ENCODE measurements at regions not wholly inside any gene's neighbourhood (a gene's known extent, or its start where the extent isn't known, plus 50 kb on each side); places are given as distances from the start of the nearest gene placed in this dataset.
"Not testable (repeated sequence)": the region's sequence is repeated elsewhere in the genome, so short reads cannot be mapped to it uniquely, and the experiment has no call there.

DNA sequence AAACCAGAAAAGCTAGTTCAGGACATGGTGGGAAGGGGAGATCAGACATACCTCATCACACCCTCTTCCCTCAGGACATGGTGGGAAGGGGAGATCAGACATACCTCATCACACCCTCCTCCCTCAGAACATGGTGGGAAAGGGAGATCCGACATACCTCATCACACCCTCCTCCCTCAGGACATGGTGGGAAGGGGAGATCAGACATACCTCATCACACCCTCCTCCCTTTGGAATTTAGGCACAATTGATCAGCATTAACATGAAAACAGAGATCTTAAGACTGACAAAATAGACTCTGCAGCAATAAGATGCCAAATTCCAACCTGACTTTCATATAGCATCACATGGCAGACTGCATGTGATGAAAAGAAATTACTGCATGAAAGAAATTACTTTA lies 412.7 kb upstream of the ZNF717 start:
- no peak for DNase-seq (ENCODE audit: low read depth)

DNA sequence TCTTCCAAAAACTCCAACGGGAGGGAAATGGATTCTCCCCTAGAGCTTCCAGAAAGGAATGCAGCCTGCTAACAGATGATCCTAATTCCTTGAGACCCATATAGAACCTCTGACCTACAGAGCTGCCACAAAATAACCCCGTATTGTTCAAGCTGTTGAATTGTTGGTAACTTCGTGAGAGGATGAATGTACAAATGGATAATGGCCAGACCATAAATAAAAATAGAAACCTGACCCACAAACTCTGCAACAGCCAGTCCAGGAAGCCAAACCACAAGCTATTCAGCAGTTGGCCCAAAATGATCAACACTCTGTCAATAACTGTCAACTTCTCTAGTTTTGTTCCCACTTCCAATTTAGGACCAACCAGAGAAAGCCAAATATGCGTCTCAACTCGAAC lies 414.0 kb upstream of the ZNF717 start:
- no peak for DNase-seq (ENCODE audit: low read depth)

DNA sequence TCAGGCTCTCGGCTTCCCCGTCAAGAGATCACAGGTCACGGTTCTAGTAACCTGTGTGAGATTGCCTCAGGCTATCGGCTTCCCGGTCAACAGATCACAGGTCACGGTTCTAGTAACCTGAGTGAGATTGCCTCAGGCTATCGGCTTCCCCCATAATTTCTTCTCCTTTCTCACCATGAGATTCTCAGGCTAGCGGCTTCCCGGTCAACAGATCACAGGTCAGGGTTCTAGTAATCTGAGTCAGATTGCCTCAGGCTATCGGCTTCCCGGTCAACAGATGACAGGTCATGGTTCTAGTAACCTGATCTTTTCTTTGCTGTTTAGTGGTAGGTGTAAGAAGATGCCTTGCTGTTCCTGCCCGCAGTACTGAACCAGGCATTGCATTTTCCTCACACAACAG lies 418.2 kb upstream of the ZNF717 start:
- DNase-seq (ENCODE audit: low read depth), result no peak

DNA sequence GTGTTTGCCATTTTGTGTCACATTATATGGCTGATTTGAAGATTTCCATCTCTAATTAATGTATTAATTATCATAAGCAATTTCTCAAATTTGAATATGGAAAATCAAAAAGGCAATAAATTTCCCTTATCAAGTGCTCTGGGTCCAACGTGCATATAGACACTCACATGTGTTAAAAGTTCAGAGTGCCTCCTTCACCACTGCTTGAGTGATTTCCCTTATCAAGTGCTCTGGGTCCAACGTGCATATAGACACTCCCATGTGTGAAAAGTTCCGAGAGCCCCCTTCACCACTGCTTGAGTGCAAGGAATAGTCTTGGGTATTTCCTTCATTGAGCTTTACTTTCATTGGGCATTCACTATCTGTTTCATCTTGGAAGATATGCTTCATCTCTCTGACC lies 421.0 kb upstream of the ZNF717 start:
- DNase-seq (ENCODE audit: low read depth), result no peak

DNA sequence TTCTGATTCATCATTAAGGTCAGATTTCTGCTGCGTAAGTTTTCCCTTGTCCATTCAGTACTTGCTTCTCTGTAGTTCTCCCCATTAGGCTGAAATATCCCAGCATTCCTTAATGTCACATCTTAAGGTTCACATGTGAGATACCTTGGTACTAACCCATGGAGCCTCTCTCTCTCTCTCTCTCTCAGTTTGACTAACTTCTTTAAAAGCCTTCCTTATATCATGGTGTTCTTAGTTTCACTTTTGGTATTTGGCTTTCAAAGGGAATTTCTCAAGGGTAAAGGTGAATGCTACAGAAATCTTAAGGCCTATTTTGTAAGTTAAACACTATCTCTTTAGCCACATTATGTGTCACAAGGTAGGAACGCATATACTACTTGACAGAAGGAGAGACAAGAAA lies 427.3 kb upstream of the ZNF717 start:
- no peak for DNase-seq (ENCODE audit: low read depth)

DNA sequence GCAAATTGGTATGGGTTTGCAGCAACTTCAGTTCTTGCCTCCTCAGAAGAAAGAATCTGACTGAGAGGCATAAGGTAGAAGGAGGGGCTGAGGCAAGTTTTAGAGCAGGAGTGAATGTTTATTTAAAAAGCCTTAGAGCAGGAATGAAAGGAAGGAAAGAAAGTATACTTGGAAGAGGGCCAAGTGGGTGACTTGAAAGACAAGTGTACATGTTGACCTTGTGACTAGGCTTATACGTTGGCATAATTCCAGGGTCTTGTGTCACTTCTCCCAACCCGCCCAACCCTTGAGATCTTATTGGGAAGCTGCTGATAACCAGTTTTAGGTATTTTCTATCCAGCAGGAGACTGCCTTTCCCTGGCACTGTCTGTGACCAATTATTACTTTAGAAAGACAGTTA lies 436.9 kb upstream of the ZNF717 start:
- DNase-seq (ENCODE audit: low read depth), result no peak

DNA sequence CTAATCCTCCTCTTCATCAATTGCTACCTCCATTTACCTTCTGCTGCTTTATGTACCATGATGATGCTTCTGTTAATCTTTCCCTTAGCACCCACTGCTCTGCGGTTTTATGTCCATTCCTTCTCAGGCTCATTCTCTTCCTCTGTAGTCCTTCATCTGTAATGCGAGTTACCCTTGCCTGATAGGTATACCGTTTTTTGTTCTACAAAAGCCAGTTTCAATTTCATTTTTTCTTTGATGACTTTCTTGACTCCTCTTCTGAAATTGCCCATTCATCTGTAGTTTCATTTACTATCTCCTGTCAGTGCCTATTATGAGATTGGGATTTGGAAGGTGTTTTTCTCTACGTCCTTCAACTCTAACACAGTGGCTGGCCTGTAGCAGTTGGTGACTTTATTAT lies 445.9 kb upstream of the ZNF717 start:
- no peak for DNase-seq (ENCODE audit: low read depth)

DNA sequence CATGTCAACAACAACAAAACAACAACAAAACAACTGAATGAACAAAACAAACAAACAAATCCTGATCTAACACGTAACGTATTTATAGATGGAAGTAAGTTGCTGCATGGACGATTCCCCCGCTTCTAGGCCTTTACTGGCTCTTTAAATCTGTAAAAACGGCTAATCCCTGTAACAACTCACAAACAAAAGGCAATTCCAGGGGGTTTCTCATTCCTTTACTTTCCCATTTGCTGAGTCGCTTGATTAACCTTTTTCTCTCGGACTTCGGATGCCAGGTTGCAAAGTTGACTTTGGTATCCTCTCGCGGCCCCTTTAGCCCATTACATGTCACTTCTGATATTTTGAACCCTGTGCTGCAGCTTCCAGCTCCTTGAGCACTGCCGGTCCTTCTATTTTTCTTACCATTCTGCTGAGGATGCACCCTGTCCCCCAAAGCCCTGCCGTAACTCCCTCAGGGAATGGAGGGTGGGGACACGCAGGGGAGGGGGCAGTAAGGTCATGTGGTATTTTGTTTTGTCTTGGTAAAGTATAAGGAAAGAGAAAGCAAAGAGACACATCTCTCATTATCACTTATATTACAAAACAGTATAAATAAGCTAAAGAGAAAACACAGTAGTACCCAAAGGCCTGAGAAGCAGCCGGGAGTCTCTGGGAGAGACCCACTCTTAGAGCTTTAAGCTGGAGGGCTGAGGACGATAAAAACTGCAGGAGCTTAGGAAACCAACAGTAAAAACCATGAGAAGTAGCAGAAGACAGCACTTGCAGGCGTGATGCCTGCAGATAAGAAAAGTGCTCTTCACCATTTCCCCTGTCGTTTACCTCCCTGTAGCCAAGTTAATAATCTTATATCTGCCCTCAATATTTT lies 457.8 kb upstream of the ZNF717 start:
- DNase-seq (ENCODE audit: low read depth), result no peak

DNA sequence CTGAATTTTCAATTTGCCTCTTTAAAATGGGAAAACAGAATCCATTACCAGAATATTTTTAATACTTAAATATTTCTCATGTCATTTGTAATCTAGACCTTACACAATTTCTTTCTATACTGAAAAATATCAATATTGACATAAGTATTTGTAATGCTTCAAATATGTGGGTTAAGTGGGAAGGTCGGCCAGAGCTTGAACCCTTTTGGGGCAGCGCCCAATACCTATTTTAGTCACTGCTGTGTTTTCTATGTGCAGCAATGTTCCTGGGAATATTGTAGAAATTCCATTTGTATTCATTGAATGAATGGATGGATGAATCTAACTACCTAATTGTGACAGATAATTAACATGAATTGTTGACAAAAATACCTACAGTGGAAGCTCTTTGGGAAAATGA lies 459.7 kb upstream of the ZNF717 start:
- DNase-seq (ENCODE audit: low read depth), result no peak

DNA sequence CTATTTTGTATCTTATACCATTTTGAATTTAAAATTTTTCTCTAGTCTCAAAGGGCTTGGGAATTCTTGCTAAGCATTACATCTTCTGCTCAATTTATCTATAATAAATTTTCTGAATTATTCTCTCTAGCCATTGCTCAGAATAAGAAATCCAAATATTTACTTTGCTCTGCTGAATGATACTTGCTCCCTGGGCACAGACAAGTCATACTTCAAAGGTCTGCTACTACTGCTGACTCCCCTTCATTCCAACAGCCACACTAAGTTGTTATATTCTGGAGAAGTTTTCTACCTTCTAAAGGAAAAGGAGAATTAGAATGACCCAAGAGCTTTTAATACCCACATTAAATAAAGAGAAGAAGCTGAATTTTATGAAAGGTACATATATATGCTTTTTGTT lies 460.3 kb upstream of the ZNF717 start:
- DNase-seq (ENCODE audit: low read depth), result no peak

DNA sequence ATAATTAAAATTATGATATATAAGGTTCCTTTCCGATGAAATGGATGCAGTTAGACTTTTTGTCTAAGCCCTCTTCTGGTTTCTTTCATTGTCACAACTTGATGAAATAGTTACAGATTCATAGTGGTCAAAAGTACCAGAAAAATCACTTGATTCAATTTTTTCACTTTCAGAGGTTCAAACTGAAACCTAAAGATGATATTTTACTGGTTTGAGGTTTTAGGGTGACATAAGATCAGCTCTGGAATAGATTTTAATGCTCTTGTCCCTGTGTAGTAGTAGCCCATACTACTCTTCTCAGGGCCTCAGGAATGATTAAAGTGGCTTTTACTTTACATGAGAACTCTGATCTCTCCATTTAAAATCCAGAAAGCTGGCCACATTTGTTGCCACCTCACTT lies 479.1 kb upstream of the ZNF717 start:
- no peak for DNase-seq (ENCODE audit: low read depth)

DNA sequence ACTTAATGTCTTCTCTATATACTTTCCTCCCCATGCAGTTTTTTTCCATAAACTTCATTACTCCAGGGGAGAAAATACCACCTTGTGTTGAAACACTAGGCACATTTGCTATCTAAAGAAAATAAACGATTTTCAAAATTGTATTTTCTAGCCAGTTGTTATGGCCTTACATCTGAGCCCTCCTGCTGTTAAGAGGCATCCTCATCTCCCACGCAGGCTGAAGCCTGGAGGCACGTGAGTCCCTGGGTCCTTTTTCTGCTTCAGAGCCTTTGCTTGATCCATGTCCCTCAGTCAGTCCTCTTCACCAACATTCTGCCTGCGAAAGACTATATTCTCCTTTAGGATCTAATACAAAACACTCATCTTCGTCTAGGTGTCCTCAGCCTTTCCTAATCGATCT lies 479.6 kb upstream of the ZNF717 start:
- DNase-seq (ENCODE audit: low read depth), result no peak

DNA sequence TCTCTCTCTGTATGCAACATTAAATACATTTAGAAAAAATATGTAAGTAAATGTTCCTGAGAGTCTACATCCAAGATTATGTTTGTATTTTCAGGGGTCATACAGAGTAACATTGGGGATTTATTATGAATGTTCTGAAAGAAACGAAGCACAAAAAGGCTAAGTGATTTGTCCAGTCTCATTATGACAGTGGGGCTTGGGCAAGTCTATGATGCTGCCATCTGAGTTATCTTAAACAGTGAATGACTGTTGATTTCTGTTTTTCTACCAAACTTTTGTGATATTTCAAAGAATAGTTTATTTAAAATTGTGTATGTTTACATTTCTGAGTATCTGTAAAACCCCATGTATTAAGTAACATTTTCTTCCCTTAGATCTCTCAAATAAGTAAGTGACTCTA lies 481.2 kb upstream of the ZNF717 start:
- no peak for DNase-seq (ENCODE audit: low read depth)

DNA sequence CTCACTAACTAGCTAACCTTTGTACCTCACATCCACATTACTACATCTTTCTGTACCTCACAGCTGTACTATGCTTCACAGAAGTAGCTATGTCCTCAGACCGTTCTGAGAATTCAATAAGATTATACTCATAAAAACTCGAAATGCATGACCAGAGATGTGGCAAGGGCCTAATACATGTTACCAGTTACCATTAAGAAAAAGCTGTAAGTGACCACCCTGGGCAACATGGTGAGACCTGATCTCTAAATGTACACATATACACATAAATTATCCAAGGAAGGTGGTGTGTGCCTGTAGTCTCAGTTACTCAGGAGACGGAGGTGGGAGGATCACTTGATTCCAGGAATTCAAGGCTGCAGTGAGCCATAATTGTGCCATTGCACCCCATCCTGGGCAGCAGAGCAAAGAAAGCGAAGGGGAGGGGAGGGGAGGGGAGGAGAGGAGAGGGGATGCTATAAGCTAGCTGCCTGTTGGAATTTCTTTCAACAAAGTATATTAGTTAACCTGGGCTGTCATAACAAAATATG lies 482.6 kb upstream of the ZNF717 start:
- no peak for DNase-seq (ENCODE audit: low read depth)

DNA sequence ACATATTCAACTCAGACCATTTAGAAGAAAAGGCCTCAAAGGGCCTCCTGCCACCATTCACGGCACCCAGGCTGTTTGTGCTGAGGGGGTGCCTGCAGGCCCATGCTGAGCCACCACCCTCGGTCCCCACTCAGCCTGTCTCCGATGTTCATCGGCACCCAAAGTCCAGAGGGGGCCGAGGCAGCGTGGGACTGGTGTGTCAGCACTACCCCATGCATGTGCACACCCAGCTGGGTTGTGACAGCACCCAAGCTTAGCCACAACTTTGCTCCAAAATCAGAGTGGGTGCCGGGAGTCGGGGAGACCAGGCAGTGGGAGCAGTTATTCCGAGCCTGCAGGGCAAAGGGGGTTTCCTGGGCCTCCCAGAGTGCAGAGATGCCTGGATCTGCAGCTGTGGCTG lies 508.5 kb upstream of the ZNF717 start:
- DNase-seq (ENCODE audit: low read depth), result no peak

DNA sequence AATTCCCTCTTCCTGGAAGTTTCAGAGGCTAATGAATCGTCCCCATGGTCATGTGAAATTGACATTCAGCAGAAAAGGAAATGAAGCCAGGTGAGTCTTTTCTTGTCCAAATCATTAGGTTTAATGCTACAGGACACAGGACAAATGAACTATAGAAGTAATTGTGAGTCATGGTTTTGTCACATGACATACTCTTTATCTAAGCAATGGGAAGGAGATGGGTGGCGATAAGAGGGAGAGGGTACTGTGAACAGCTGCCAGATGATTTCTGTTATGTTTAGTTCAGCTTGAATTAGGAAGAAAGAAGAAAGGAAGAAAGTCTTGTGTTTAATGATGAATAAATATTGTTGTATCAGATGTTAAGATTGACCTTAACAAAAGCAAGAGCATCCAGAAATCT lies 515.4 kb upstream of the ZNF717 start:
- DNase-seq (ENCODE audit: low read depth), result no peak

DNA sequence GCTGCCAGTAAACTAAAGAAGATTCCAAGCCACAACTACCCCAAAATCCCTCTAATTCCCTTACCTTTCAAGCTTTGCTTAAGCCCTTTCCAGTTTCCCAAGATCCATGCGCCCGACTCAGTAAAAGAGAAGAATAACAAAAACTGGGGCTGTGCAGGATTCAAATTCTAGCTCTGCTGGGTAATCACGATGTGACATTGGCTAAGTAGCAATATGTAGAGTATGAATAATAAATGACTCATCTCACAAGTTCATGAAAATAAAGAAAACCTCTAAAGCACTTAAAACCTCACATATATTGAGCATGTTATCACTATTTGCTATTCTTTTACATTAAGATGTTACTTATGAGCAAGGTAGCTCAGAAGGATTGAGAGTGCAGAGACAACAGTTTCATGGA lies 522.2 kb upstream of the ZNF717 start:
- no peak for DNase-seq (ENCODE audit: low read depth)

DNA sequence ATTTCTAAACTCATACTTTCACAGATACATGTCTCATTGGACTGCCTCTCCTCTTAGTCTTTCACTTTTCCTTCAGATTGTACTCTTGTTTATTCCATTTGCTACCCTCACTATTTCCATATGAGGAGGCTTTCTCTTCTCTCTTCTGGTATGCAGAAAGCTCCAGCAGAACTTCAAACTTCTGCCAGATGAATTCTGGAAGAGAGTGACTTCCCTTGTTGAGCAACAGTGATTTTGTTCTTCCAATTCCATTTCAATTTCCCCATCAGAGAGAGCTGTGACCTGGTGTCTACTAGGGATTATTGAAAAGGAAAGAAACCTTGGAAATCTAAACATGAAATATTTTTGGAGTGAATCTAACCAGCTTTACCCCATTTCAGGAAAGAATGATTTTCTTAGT lies 523.2 kb upstream of the ZNF717 start:
- no peak for DNase-seq (ENCODE audit: low read depth)

DNA sequence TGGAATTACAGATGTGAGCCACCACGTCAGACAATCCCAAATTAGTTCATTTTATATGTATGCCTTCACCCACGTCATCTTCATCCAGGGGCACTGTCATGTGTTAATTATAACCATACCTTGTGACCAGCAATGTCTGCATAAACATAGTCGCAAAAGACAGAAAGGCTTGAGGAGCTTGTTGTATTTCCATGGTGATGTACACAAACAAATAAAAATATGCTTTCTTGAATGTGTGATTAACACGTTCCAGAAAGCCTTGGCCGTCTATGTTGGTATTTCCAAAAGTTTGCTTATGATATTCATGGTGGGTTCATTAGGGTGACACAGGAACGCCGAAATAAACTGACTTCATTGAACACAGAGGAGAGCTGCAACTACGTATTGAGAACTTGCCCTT lies 524.7 kb upstream of the ZNF717 start:
- no peak for DNase-seq (ENCODE audit: low read depth)

DNA sequence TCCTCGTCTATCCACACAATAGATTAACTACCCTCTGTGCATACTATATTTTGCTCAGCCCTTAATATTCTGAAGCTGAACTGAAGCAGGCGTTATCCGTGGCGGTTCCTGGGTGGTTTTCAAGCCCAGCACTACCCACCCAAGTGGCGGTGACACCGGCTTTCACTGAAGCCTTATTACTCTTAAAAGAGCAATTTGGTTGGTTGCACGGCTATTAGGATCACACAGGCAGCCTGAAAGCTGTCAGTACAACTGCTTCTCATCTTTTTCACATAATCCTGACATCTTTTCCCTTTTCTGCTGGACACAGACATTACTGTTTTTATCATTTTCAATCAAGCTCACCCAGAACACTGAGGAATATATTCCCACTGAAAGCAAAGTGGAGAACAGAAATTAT lies 525.3 kb upstream of the ZNF717 start:
- DNase-seq (ENCODE audit: low read depth), result no peak

DNA sequence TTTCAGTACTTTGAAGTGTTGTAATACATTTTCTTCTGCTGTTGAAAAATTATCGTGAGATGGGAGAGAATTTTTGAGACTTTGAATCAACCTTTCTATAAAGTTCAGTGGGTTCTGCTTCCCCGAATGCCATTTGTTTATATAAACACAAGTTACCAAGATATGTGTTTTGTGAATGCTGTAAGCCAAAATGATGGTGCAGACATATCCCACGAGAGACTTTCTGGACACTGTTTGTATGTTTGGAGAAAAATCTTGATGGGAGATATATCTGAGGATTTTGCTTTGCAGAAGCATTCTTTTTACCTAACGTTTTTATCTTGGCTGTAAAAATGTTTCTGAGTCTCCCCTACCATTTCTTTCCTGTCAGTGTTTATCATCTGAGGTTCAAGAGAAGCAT lies 526.6 kb upstream of the ZNF717 start:
- DNase-seq (ENCODE audit: low read depth), result no peak

DNA sequence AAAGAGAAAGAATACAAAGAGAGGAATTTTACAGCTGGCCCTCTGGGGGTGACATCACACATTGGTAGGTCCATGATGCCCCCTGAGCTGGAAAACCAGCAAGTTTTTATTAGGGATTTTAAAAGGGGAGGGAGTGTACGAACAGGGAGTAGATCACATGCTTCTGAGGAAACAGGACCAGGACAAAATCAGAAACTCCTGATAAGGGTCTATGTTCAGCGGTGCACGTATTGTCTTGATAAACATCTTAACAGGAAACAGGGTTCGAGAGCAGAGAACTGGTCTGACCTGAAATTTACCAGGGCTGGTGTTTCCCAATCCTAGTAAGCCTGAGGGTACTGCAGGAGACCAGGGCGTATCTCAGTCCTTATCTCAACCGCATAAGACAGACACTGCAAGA lies 530.6 kb upstream of the ZNF717 start:
- not testable (repeated sequence) for DNase-seq (ENCODE audit: low read depth)

DNA sequence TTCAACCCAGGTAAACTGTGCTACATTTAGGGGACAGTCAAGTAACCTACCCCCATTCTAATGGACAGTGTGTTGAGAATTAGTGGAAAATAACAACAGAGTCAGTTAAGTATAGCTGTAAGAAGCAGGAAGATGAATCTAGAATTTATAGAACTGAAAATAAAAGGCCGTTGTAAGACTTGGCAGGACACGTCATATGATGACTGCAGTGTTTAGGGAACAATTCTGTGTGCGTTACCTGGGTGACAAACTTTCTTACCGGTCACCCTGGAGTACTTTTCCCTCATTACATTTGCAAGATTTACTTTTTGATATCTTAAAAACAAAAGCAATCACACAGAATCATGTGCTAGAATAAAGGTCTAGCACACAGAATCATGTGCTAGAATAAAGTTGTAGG lies 536.3 kb upstream of the ZNF717 start:
- no peak for DNase-seq (ENCODE audit: low read depth)

DNA sequence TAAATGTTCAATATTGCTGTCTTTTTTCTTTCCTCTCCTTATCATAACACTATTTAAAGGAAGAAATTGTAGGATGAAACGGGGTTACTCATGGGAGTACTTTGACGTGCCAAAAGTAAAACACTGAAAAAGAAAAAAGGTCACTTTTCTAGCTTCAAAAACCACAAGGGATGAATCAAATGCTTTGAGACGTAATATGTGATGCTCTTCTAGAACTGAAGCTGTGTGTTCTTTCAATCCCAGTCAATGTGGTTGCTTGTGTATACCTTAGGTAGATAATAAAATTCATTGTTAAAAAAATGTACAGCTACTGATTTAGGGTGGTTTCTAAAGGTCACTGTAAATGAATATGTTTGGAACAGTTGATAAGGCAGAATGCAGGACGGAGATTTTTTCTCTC lies 538.8 kb upstream of the ZNF717 start:
- no peak for DNase-seq (ENCODE audit: low read depth)
